ENCODE measurements at regions not wholly inside any gene's neighbourhood (a gene's known extent, or its start where the extent isn't known, plus 50 kb on each side); places are given as distances from the start of the nearest gene placed in this dataset.

- intact Hi-C loops (cut with micrococcal nuclease) = no loop called here
- Mint-ChIP-seq H3K36me3 (no peaks in the 10 kb centered on the region), H3K9me3 (no peaks in the 10 kb centered on the region), H3K27ac (no peak overlapping the region), H3K27me3 (no peaks in the 10 kb centered on the region), H3K4me1 (ENCODE audit: low read depth) (no peaks in the 10 kb centered on the region), H3K4me3 (no peak overlapping the region)
- ChIA-PET CTCF (no interaction called here), POLR2A (no interaction called here)
- no peak for DNase-seq
Observed at GRCh38 chr12:42789808-42790760, 200.5 kb upstream of the PRICKLE1 start.

DNA sequence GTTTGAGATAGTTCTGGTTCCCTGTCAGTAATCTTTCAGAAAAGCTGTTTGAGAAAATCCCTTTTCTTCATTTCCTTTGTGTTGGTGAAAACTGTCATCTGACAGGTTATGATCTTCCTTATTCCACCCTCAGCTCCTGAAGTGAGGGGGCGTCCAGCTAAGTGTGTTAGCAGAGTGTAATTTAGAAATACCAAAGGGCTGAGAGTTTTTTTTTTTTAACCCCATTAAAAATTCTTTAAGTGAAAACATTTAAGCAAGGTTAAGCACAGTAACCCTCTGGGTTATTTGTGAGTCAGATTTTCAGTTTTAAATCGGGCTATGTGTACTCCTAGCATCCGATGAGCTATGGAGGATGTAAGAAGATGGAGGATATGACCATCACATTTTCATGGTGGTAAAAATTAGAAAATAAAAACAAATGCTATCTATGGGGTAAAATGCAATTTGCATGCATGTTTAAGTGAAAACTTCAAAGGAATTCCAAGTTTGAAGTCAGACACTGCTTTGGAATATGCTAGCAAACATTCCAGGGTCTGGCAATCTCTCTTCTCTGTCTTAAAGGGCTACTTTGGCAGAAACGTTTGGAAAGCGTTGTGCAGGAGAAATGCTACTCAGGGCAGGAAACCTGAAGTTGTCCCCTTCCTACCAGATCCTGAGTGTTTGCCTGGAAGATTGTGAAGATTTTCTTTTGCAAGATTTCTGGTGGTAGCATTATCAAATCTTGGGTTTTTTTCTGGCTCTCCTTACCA is 197.0 kb upstream of the PRICKLE1 start:
- H3K27ac Mint-ChIP-seq = no peak overlapping the region
- no peaks in the 10 kb centered on the region for H3K4me1 Mint-ChIP-seq (ENCODE audit: low read depth)
- intact Hi-C loops (cut with micrococcal nuclease) = no loop called here
- no peaks in the 10 kb centered on the region for H3K9me3 Mint-ChIP-seq
- CTCF ChIA-PET = no interaction called here
- H3K36me3 Mint-ChIP-seq = no peaks in the 10 kb centered on the region
- POLR2A ChIA-PET = no interaction called here
- no peaks in the 10 kb centered on the region for H3K27me3 Mint-ChIP-seq
- H3K4me3 Mint-ChIP-seq = no peak overlapping the region
- no peak for DNase-seq

DNA sequence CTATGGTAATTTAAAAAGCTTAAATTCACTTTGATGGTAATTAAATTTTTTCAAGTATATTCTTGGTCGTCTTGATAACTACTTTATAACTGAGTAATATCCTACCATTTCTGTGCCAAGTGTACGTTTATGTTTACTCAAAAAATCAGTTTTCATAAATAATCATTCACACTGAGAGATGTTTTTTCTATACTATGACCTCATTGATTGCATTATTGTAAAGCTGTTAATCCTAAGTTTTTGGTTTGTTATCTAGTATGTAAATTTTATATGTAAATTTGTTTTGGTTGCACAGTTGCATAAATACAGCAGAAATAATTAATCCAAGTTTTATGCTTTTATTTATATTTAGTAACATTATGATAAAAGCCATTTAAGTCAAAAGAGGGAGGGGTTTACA is 196.4 kb upstream of the PRICKLE1 start:
- H3K36me3 Mint-ChIP-seq = no peaks in the 10 kb centered on the region
- no peak overlapping the region for H3K4me3 Mint-ChIP-seq
- CTCF ChIA-PET = no interaction called here
- POLR2A ChIA-PET = no interaction called here
- H3K9me3 Mint-ChIP-seq = no peaks in the 10 kb centered on the region
- no peak for DNase-seq
- intact Hi-C loops (cut with micrococcal nuclease) = no loop called here
- no peaks in the 10 kb centered on the region for H3K27me3 Mint-ChIP-seq
- H3K4me1 Mint-ChIP-seq (ENCODE audit: low read depth) = no peaks in the 10 kb centered on the region
- no peak overlapping the region for H3K27ac Mint-ChIP-seq

- Mint-ChIP-seq H3K9me3 (no peaks in the 10 kb centered on the region), H3K4me1 (ENCODE audit: low read depth) (no peaks in the 10 kb centered on the region), H3K27ac (no peak overlapping the region), H3K27me3 (no peaks in the 10 kb centered on the region), H3K36me3 (no peaks in the 10 kb centered on the region), H3K4me3 (no peak overlapping the region)
- no peak for DNase-seq
- POLR2A ChIA-PET = no interaction called here
- intact Hi-C loops (cut with micrococcal nuclease) = no loop called here
- CTCF ChIA-PET = no interaction called here
Observed at GRCh38 chr12:42780671-42781070, 191.1 kb upstream of the PRICKLE1 start.

- Mint-ChIP-seq H3K27me3 (no peaks in the 10 kb centered on the region), H3K4me1 (ENCODE audit: low read depth) (no peaks in the 10 kb centered on the region), H3K9me3 (no peaks in the 10 kb centered on the region), H3K4me3 (no peak overlapping the region), H3K27ac (no peak overlapping the region), H3K36me3 (no peaks in the 10 kb centered on the region)
- DNase-seq = no peak
- POLR2A ChIA-PET = no interaction called here
- CTCF ChIA-PET = no interaction called here
- intact Hi-C loops (cut with micrococcal nuclease) = no loop called here
Observed at GRCh38 chr12:42779186-42779859, 189.8 kb upstream of the PRICKLE1 start.

GRCh38 chr12:42776396-42776795 is 186.8 kb upstream of the PRICKLE1 start:
- H3K36me3 Mint-ChIP-seq = no peaks in the 10 kb centered on the region
- no peaks in the 10 kb centered on the region for H3K9me3 Mint-ChIP-seq
- ChIA-PET CTCF (no interaction called here), POLR2A (no interaction called here)
- no peaks in the 10 kb centered on the region for H3K27me3 Mint-ChIP-seq
- intact Hi-C loops (cut with micrococcal nuclease) = no loop called here
- H3K4me1 Mint-ChIP-seq (ENCODE audit: low read depth) = no peaks in the 10 kb centered on the region
- DNase-seq = no peak
- no peak overlapping the region for H3K4me3 Mint-ChIP-seq
- no peak overlapping the region for H3K27ac Mint-ChIP-seq

DNA sequence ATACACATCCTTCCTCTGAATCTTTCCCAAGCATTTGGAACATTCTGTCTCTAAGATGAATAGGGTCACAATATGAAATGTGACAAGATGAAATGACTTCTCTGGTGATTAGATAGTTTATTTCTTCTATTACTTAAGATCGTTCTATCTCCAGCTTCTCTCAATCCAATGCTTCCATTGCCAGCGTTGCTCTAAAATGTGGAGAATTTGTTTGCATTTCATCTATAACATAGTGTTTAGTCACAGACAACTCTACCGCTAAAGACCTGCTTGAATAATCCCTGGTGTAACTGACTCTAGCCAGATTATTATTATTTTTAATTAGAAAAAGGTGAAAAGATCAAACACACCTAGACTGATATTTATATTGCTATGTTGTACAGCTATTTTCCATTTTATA is 184.7 kb upstream of the PRICKLE1 start:
- Mint-ChIP-seq H3K9me3 (no peaks in the 10 kb centered on the region), H3K4me3 (no peak overlapping the region), H3K36me3 (no peaks in the 10 kb centered on the region), H3K27me3 (no peaks in the 10 kb centered on the region), H3K4me1 (ENCODE audit: low read depth) (no peaks in the 10 kb centered on the region), H3K27ac (no peak overlapping the region)
- intact Hi-C loops (cut with micrococcal nuclease) = no loop called here
- ChIA-PET CTCF (no interaction called here), POLR2A (no interaction called here)
- DNase-seq = no peak

DNA sequence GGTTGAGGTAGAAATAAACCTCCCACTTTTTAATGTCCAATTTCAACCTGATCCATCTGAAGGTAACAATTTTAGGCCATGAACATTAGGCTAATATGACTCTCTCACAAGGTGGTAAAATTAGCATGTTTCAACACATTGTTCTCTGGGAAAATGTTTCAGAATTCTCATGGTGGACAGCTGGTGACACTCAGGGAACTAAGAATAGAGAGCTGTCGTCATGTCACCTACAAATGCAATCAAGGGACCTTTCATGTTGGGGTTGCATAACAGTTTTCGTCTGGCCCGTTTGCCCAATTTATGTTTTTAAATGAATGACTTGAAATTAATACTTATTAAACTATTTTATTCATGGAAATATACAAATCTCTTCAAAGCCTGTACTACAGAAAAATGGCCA is 180.7 kb upstream of the PRICKLE1 start:
- Mint-ChIP-seq H3K4me3 (no peak overlapping the region), H3K9me3 (no peaks in the 10 kb centered on the region), H3K36me3 (no peaks in the 10 kb centered on the region), H3K4me1 (ENCODE audit: low read depth) (no peaks in the 10 kb centered on the region), H3K27ac (no peak overlapping the region), H3K27me3 (no peaks in the 10 kb centered on the region)
- no peak for DNase-seq
- ChIA-PET CTCF (no interaction called here), POLR2A (no interaction called here)
- intact Hi-C loops (cut with micrococcal nuclease) = no loop called here

GRCh38 chr12:42769455-42769854 is 179.9 kb upstream of the PRICKLE1 start:
- Mint-ChIP-seq H3K4me3 (no peak overlapping the region), H3K4me1 (ENCODE audit: low read depth) (no peaks in the 10 kb centered on the region), H3K27me3 (no peaks in the 10 kb centered on the region), H3K9me3 (no peaks in the 10 kb centered on the region), H3K36me3 (no peaks in the 10 kb centered on the region), H3K27ac (no peak overlapping the region)
- ChIA-PET POLR2A (no interaction called here), CTCF (no interaction called here)
- intact Hi-C loops (cut with micrococcal nuclease) = no loop called here
- DNase-seq = no peak

DNA sequence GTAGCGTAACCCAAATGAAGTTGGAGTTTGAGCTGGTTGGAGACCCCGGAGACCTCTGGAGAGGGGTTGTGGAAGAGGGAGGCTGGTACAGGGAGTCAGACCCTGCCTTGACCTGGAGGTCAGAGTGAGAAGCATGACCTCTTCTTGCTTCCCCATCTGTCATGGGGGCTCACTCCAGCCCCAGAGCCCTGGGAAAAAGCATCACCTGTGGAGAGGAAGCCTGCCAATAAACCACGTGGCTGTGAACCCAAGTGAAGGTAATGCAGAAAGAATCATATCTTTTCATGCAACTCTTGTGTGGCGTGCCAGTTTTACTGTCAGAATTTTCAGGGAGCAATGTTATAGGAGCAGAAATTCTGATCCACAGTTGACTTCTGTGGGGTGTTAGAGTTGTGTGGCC is 178.5 kb upstream of the PRICKLE1 start:
- intact Hi-C loops (cut with micrococcal nuclease) = no loop called here
- H3K4me1 Mint-ChIP-seq (ENCODE audit: low read depth) = no peaks in the 10 kb centered on the region
- no peak for DNase-seq
- no peaks in the 10 kb centered on the region for H3K36me3 Mint-ChIP-seq
- no peaks in the 10 kb centered on the region for H3K9me3 Mint-ChIP-seq
- ChIA-PET POLR2A (no interaction called here), CTCF (no interaction called here)
- H3K27me3 Mint-ChIP-seq = no peaks in the 10 kb centered on the region
- no peak overlapping the region for H3K27ac Mint-ChIP-seq
- no peak overlapping the region for H3K4me3 Mint-ChIP-seq

- no peak for DNase-seq
- Mint-ChIP-seq H3K9me3 (no peaks in the 10 kb centered on the region), H3K27me3 (no peaks in the 10 kb centered on the region), H3K36me3 (no peaks in the 10 kb centered on the region), H3K4me1 (ENCODE audit: low read depth) (no peaks in the 10 kb centered on the region), H3K4me3 (no peak overlapping the region), H3K27ac (no peak overlapping the region)
- intact Hi-C loops (cut with micrococcal nuclease) = no loop called here
- POLR2A ChIA-PET = no interaction called here
- CTCF ChIA-PET = no interaction called here
Observed at GRCh38 chr12:42767326-42767954, 177.9 kb upstream of the PRICKLE1 start.

DNA sequence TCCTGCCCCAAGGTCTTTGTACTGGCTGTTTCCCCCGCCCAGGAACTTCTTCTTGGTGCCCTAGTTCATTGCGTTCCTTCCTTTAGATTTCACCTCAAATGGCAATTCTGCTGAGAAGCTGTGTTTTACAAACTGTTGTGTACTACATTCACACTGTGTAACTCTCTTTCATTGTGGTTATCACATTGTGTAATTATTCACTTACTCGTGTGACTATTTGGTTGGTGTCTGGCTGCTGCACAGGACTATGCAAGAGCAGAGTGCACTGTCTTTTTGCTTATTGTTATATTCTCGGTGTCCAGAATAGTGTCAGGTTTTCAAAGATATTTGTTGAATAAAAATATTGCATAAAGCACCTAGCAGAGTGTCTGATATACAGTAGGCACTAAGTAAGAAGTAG is 177.2 kb upstream of the PRICKLE1 start:
- ChIA-PET POLR2A (no interaction called here), CTCF (no interaction called here)
- no peaks in the 10 kb centered on the region for H3K9me3 Mint-ChIP-seq
- DNase-seq = no peak
- intact Hi-C loops (cut with micrococcal nuclease) = no loop called here
- H3K36me3 Mint-ChIP-seq = no peaks in the 10 kb centered on the region
- no peaks in the 10 kb centered on the region for H3K4me1 Mint-ChIP-seq (ENCODE audit: low read depth)
- no peak overlapping the region for H3K4me3 Mint-ChIP-seq
- H3K27me3 Mint-ChIP-seq = no peaks in the 10 kb centered on the region
- no peak overlapping the region for H3K27ac Mint-ChIP-seq
